ENCODE measurements at regions not wholly inside any gene's neighbourhood (a gene's known extent, or its start where the extent isn't known, plus 50 kb on each side); places are given as distances from the start of the nearest gene placed in this dataset.
A peak's percentile ranks its signal among the peaks of the same experiment; 100 is the strongest.
"Not testable (repeated sequence)": the region's sequence is repeated elsewhere in the genome, so short reads cannot be mapped to it uniquely, and the experiment has no call there.

GRCh38 chr5:124173386-124173785 is 573.1 kb downstream of the ZNF608 start:
- DNase-seq (ENCODE audit: low read depth) = no peak

- peak; percentile 25 for DNase-seq (ENCODE audit: low read depth)
Observed at GRCh38 chr5:124172389-124173003, 573.9 kb downstream of the ZNF608 start.

GRCh38 chr5:124168093-124168492 is 578.3 kb downstream of the ZNF608 start:
- not testable (repeated sequence) for DNase-seq (ENCODE audit: low read depth)

GRCh38 chr5:124162767-124163532 is 583.5 kb downstream of the ZNF608 start:
- peak; percentile 22 for DNase-seq (ENCODE audit: low read depth)

- DNase-seq (ENCODE audit: low read depth) = no peak
Observed at GRCh38 chr5:124161266-124161665, 585.2 kb downstream of the ZNF608 start.

GRCh38 chr5:124160265-124160664 is 586.2 kb downstream of the ZNF608 start:
- no peak for DNase-seq (ENCODE audit: low read depth)

- peak; percentile 51 for DNase-seq (ENCODE audit: low read depth)
Observed at GRCh38 chr5:124157320-124157719, 589.1 kb downstream of the ZNF608 start.

- peak; percentile 80 for DNase-seq (ENCODE audit: low read depth)
Observed at GRCh38 chr5:124156415-124156996, 589.9 kb downstream of the ZNF608 start.

- DNase-seq (ENCODE audit: low read depth) = peak; percentile 31
Observed at GRCh38 chr5:124154714-124155113, 591.7 kb downstream of the ZNF608 start.

GRCh38 chr5:124153588-124153987 is 592.9 kb downstream of the ZNF608 start:
- no peak for DNase-seq (ENCODE audit: low read depth)

GRCh38 chr5:124148574-124148973 is 597.9 kb downstream of the ZNF608 start:
- DNase-seq (ENCODE audit: low read depth) = no peak

GRCh38 chr5:124140060-124140459 is 606.4 kb downstream of the ZNF608 start:
- no peak for DNase-seq (ENCODE audit: low read depth)

GRCh38 chr5:124139477-124139876 is 607.0 kb downstream of the ZNF608 start:
- no peak for DNase-seq (ENCODE audit: low read depth)

GRCh38 chr5:124136609-124137008 is 609.8 kb downstream of the ZNF608 start:
- DNase-seq (ENCODE audit: low read depth) = no peak

- DNase-seq (ENCODE audit: low read depth) = no peak
Observed at GRCh38 chr5:124134941-124135340, 611.5 kb downstream of the ZNF608 start.

- DNase-seq (ENCODE audit: low read depth) = no peak
Observed at GRCh38 chr5:124133406-124133805, 613.0 kb downstream of the ZNF608 start.

GRCh38 chr5:124132843-124133242 is 613.6 kb downstream of the ZNF608 start:
- no peak for DNase-seq (ENCODE audit: low read depth)

GRCh38 chr5:124131466-124131865 is 615.0 kb downstream of the ZNF608 start:
- no peak for DNase-seq (ENCODE audit: low read depth)

GRCh38 chr5:124130816-124131215 is 615.6 kb downstream of the ZNF608 start:
- DNase-seq (ENCODE audit: low read depth) = no peak

GRCh38 chr5:124128867-124129266 is 616.9 kb downstream of the CSNK1G3 start:
- DNase-seq (ENCODE audit: low read depth) = no peak

GRCh38 chr5:124126504-124127217 is 614.7 kb downstream of the CSNK1G3 start:
- DNase-seq (ENCODE audit: low read depth) = no peak

GRCh38 chr5:124124711-124125229 is 612.8 kb downstream of the CSNK1G3 start:
- peak; percentile 53 for DNase-seq (ENCODE audit: low read depth)

All from amniotic epithelial cell (primary cell).